ENCODE measurements at regions not wholly inside any gene's neighbourhood (a gene's known extent, or its start where the extent isn't known, plus 50 kb on each side); places are given as distances from the start of the nearest gene placed in this dataset.

DNA sequence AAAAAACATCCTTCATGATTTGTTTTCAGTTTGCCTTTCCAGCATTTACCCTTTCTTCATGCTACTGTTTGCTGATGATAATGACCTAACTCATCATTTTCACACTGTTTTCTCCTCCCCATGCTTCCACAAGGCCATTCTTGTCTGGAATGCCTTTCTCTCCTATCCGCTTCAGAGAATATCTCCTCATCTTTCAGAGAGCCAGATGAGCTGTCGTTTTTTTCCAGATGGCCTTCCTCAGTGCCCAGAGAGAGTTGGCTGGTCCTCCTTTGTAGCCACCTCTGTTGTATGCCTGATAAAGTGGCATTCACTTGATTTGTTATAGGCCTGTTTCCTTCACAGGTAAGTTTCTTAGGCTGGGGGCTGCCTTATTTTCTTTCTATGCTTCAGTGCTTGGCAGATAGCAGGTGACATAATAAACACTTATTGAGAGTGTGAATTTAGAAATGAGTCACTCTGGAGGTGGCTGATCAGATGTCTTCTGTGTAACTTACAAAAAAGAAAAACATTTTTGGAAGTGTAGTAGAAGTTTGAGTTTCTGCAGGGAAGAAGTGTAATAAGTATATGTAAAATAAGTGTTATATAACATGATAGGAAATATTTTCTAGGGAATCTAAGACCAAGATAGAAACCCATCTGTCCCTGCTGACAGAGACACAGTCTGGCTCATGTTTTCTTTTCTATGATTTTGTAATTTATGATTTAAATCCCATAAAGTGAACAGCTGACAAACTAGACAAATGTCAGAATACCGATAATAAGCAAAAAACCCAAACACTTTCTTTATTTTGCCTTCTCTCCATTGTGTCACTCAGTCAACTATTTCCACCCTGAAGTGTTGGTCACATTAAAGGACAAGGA, 174.5 kb downstream of the DACT1 start:
- TF ChIP-seq, protein P1, sequence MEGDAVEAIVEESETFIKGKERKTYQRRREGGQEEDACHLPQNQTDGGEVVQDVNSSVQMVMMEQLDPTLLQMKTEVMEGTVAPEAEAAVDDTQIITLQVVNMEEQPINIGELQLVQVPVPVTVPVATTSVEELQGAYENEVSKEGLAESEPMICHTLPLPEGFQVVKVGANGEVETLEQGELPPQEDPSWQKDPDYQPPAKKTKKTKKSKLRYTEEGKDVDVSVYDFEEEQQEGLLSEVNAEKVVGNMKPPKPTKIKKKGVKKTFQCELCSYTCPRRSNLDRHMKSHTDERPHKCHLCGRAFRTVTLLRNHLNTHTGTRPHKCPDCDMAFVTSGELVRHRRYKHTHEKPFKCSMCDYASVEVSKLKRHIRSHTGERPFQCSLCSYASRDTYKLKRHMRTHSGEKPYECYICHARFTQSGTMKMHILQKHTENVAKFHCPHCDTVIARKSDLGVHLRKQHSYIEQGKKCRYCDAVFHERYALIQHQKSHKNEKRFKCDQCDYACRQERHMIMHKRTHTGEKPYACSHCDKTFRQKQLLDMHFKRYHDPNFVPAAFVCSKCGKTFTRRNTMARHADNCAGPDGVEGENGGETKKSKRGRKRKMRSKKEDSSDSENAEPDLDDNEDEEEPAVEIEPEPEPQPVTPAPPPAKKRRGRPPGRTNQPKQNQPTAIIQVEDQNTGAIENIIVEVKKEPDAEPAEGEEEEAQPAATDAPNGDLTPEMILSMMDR (IDR thresholded peaks at IDR 0.05) = no peak

DNA sequence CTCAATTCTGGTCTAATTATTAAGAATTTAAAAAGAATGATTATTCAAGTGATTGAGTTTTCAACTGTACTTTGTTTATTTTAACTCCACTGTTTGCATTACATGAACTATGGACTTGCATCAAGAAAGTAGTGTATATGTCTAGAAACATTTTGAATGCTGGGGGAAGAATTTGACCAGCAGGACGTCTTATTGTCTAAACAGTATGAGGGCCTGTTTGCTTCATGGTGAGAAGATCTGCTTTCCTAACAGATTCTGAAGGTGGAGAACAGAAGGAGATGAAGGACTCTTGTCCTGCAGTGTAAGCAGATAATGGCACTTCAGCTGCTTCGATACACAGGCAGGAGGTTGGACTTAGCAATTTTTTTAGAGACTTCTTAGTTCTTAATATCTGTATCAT, 176.0 kb downstream of the DACT1 start:
- TF ChIP-seq, protein P1 (IDR thresholded peaks at IDR 0.05) = no peak

DNA sequence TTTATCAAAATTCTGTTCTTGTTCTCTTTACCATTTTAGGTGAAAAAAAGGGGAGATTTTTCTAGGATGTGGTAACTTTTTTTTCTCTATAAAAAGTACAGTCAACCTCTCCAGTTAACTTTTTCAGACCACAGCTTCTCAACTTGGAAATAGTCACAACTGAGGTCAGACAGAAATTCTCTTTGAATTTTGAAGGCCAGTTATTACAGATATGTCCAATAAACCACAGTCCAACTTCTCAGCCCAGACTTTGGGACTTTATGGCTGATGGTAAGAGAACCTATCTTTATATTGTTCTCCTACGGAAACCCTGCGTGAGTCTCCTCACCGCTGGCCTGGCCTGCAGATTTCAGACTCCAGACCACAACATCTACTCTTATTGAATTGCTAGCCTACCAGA, 176.7 kb downstream of the DACT1 start:
- TF ChIP-seq, protein P1 (IDR thresholded peaks at IDR 0.05) = no peak

DNA sequence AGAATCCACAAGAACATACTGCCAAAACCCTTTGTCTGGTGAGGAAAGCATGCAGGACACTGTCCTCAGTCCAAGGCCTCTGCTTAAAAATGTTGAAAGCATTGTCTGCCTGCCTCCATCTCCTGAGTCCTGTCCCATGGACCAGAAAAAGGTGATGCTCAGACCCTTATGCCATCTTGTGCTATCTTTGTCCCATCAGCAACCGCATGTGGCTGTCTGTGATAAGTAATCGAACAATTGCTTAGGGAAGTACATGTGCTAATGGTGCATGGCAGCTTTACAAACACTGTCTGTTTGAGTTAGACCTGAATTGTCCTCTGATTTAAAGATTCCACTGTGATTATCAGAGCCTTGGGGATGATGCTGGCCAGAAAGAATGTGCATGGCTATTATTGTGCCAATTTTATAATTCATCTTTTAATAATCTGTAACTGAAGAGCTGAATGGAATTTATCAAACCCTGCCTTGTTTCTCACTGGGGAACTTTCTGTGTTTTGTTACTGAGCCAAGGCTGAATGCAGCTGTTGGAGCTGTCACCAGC, 177.5 kb downstream of the DACT1 start:
- TF ChIP-seq, protein P1 (IDR thresholded peaks at IDR 0.05) = no peak

DNA sequence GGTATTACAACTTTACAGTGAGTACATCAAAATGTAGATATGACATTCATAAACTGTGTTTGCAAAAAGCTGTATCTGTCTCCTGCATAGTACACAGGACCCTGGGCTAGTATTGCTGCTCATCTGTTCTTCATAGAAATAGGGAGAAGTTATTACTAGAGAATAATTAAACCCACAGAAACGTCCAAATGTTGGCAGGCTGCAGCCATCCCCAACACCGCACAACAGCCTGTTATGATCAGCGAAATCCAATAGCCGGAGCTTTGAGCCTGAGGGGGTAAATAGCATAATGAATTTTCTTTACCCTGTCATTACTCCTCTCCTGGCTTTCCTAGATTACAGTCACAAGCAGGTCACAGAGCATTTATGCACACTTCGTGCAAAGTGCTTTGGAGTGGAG, 178.0 kb downstream of the DACT1 start:
- TF ChIP-seq, protein P1 (IDR thresholded peaks at IDR 0.05) = no peak

DNA sequence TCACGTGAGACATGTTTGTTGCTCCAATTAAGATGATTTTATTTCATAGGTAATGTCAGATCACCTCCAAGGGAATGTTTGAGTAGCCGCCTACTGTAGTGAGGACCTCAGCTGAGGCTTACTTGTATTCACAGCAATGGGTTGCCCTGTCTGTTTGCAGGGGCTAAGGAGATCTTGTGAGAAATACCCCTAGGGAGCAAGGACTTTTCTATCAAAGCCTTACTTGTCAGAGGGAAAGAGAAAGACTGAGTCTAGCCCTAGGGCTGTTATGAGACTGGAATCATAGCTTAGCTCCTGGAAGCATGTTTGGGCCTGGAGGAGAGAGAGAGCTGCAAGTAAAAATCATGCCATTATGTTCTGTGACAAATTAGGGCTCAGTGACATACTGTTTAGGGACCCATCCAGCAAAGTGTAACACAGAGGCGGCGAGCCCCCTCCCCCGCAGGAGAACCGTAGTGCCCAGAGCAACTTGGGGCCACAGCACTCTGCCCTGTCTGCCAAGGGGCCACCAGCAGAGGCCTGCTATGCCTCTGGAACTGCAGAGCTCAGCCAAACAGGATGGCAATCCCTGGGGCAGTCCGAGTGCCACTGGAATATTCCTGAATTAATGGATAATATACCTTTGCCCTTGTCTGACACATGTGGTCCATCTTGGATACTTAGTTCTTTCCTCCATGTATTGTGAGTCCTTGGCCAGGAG, 178.8 kb downstream of the DACT1 start:
- TF ChIP-seq, protein P1 (IDR thresholded peaks at IDR 0.05) = no peak

DNA sequence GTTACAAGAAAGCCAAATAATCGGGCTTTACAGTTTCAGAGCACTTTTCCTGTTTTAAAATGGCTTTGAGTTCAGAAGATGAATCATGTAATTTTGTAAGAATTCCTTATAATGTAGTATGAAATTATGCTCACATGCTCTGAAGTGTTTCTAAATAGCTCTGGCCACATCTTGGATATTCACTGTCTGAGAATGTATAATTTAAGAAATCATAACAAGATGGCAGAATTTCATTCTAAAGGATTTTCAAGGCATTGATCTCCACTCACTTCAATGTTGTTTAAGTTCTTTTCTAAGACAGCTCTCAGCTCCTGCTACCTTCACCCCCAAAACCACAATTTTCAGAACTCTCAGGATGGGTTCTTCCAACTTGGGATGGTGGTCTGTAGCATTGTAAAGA, 180.1 kb downstream of the DACT1 start:
- TF ChIP-seq, protein P1 (IDR thresholded peaks at IDR 0.05) = no peak

Measured in LNCAP (cell line).